KMS-11 (cell line): ENCODE measurements at regions not wholly inside any gene's neighbourhood (a gene's known extent, or its start where the extent isn't known, plus 50 kb on each side); places are given as distances from the start of the nearest gene placed in this dataset.
A peak's percentile ranks its signal among the peaks of the same experiment; 100 is the strongest.

Experiments
- H2AFZ ChIP-seq: fragments of 200-600 bp; sonication (generic); 2 replicates; pipeline ENCODE4 v1.6.1; 2016; ENCODE audit warnings: antibody characterized with exemption, mixed run types, low read depth
- H3K27ac ChIP-seq: fragments of 200-600 bp; sonication (generic); 2 replicates; pipeline ENCODE4 v1.6.1; 2016; ENCODE audit warnings: mild to moderate bottlenecking, mixed run types
- H3K27me3 ChIP-seq: fragments of 200-600 bp; sonication (generic); 2 replicates; pipeline ENCODE4 v1.6.1; 2017; ENCODE audit warnings: mild to moderate bottlenecking, low read depth, mixed run types, moderate library complexity; ENCODE audit not compliant: insufficient read depth
- H3K36me3 ChIP-seq: fragments of 200-600 bp; sonication (generic); 2 replicates; pipeline ENCODE4 v1.6.1; 2017; ENCODE audit warnings: mild to moderate bottlenecking, mixed run types; ENCODE audit not compliant: insufficient read depth
- H3K4me1 ChIP-seq: fragments of 200-600 bp; sonication (generic); 2 replicates; pipeline ENCODE4 v1.6.1; 2016; ENCODE audit warnings: mild to moderate bottlenecking, low read depth, mixed run types; ENCODE audit not compliant: poor library complexity, severe bottlenecking
- H3K4me2 ChIP-seq: fragments of 200-600 bp; sonication (generic); 2 replicates; pipeline ENCODE4 v1.7.0; 2016; ENCODE audit warnings: mild to moderate bottlenecking, mixed run types
- H3K4me3 ChIP-seq: fragments of 200-600 bp; sonication (generic); IDR thresholded peaks from 2 replicates; pipeline ENCODE4 v1.6.1; 2017; ENCODE audit warnings: low read depth, low read length, mixed read lengths; ENCODE audit not compliant: insufficient read depth
- H3K79me2 ChIP-seq: fragments of 200-600 bp; sonication (generic); 2 replicates; pipeline ENCODE4 v1.6.1; 2016; ENCODE audit warnings: low read depth, mixed run types; ENCODE audit not compliant: insufficient read depth
- H3K9ac ChIP-seq: fragments of 200-600 bp; sonication (generic); 2 replicates; pipeline ENCODE4 v1.6.1; 2016; ENCODE audit warnings: mild to moderate bottlenecking, mixed run types
- H4K20me1 ChIP-seq: fragments of 200-600 bp; sonication (generic); 2 replicates; pipeline ENCODE4 v1.6.1; 2016; ENCODE audit warnings: mild to moderate bottlenecking, mixed run types; ENCODE audit not compliant: insufficient read depth
- TF ChIP-seq, protein P1 (sequence below): fragments of 200-600 bp; sonication (generic); conservative IDR thresholded peaks from 2 replicates; pipeline ENCODE4 v1.6.1; 2017; ENCODE audit warnings: low read depth, mild to moderate bottlenecking, antibody characterized with exemption, low read length, moderate library complexity, mixed read lengths

DNA sequence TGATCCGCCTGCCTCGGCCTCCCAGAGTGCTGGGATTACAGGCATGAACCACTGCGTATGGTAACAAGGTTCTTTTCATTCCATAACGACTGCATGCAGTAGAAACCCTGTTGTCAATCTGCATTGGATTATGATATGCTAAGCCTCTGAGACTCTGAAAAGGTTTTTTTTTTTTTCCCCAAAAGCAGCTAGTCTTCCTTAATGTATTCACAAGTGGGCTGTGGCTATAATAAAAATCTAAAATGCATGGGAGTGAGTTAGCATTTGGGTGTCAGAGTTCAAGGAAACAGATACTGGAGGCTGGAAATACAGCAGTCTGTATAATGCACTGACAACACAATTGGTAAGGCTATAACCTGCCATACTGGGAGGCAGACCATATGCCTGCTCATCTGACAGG, 218.1 kb downstream of the NSUN3 start:
- Histone ChIP-seq H2AFZ (no peak overlapping the region), H3K4me1 (no peaks in the 10 kb centered on the region), H3K9ac (no peak overlapping the region), H3K4me3 (no peak overlapping the region), H3K27me3 (no peaks in the 10 kb centered on the region), H3K36me3 (no peaks in the 10 kb centered on the region), H3K4me2 (no peak overlapping the region), H3K27ac (no peak overlapping the region), H4K20me1 (no peaks in the 10 kb centered on the region), H3K79me2 (no peaks in the 10 kb centered on the region)
- TF ChIP-seq, protein P1, sequence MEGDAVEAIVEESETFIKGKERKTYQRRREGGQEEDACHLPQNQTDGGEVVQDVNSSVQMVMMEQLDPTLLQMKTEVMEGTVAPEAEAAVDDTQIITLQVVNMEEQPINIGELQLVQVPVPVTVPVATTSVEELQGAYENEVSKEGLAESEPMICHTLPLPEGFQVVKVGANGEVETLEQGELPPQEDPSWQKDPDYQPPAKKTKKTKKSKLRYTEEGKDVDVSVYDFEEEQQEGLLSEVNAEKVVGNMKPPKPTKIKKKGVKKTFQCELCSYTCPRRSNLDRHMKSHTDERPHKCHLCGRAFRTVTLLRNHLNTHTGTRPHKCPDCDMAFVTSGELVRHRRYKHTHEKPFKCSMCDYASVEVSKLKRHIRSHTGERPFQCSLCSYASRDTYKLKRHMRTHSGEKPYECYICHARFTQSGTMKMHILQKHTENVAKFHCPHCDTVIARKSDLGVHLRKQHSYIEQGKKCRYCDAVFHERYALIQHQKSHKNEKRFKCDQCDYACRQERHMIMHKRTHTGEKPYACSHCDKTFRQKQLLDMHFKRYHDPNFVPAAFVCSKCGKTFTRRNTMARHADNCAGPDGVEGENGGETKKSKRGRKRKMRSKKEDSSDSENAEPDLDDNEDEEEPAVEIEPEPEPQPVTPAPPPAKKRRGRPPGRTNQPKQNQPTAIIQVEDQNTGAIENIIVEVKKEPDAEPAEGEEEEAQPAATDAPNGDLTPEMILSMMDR = no peak

GRCh38 chr3:94285872-94286271, 223.0 kb downstream of the NSUN3 start:
- Histone ChIP-seq H3K27me3 (no peaks in the 10 kb centered on the region), H4K20me1 (no peaks in the 10 kb centered on the region), H3K79me2 (no peaks in the 10 kb centered on the region), H2AFZ (no peak overlapping the region), H3K27ac (no peak overlapping the region), H3K36me3 (no peaks in the 10 kb centered on the region), H3K4me1 (peaks cover 3% of the 10 kb centered on the region), H3K4me2 (no peak overlapping the region), H3K4me3 (no peak overlapping the region), H3K9ac (no peak overlapping the region)
- TF ChIP-seq, protein P1 = peak; percentile 28; the same call in 1 of the 2 replicates

DNA sequence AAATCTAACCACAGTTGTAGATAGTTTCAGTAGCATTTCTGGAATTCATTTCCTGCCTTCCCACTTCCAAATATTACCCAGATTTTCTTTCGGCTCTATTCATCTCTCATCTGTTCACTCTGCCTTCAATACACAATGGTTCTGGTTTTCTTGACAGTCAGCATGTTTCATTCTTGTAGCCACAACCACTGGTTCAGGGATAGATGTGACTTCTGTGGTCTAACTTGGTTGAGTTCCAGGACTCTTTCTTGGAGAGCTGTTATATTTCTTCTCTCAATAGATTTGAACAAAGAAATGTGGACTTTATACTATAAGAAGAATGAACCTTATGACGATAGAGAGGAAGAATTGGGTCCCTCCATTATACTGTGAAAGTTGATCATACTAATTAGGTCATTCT, 228.8 kb downstream of the NSUN3 start:
- Histone ChIP-seq H3K4me2 (no peak overlapping the region), H3K27me3 (no peaks in the 10 kb centered on the region), H3K36me3 (no peaks in the 10 kb centered on the region), H2AFZ (no peak overlapping the region), H3K4me3 (no peak overlapping the region), H3K79me2 (no peaks in the 10 kb centered on the region), H3K9ac (no peak overlapping the region), H4K20me1 (no peaks in the 10 kb centered on the region), H3K4me1 (peaks cover 15% of the 10 kb centered on the region), H3K27ac (no peak overlapping the region; the same call in 1 of the 2 replicates)
- TF ChIP-seq, protein P1 = no peak

GRCh38 chr3:94292151-94292550, 229.3 kb downstream of the NSUN3 start:
- Histone ChIP-seq H3K9ac (no peak overlapping the region), H2AFZ (no peak overlapping the region), H4K20me1 (no peaks in the 10 kb centered on the region), H3K27ac (no peak overlapping the region), H3K27me3 (no peaks in the 10 kb centered on the region), H3K36me3 (no peaks in the 10 kb centered on the region), H3K4me1 (peaks cover 15% of the 10 kb centered on the region), H3K4me3 (no peak overlapping the region), H3K79me2 (no peaks in the 10 kb centered on the region), H3K4me2 (no peak overlapping the region)
- TF ChIP-seq, protein P1 = no peak
